RWPE1 (cell line): ENCODE measurements at regions not wholly inside any gene's neighbourhood (a gene's known extent, or its start where the extent isn't known, plus 50 kb on each side); places are given as distances from the start of the nearest gene placed in this dataset.

Source experiments
- CTCF ChIA-PET: fragments of 350-600 bp; sonication (Branson Sonifier 250); formaldehyde crosslinking; extraction: SDS; loops from one replicate; lab custom pipeline; 2021; lab: Yijun Ruan, JAX
- POLR2A ChIA-PET: fragments of 400-600 bp; formaldehyde crosslinking; extraction: SDS; loops from one replicate; lab custom pipeline; 2020; ENCODE audit warnings: antibody characterized with exemption; ENCODE audit not compliant: low non-redundant PET; lab: Yijun Ruan, JAX
- DNase-seq: peaks from one replicate; pipeline ENCODE4 v3.0.0; 2012; ENCODE audit warnings: low spot score
- H3K27ac ChIP-seq: fragments of 450-650 bp; 2 replicates; pipeline ENCODE4 v1.5.1; 2017
- TF ChIP-seq, protein P1 (sequence below): fragments of 450-650 bp; conservative IDR thresholded peaks from 2 replicates; pipeline ENCODE4 v1.5.1; 2017; ENCODE audit warnings: low read depth, mild to moderate bottlenecking

DNA sequence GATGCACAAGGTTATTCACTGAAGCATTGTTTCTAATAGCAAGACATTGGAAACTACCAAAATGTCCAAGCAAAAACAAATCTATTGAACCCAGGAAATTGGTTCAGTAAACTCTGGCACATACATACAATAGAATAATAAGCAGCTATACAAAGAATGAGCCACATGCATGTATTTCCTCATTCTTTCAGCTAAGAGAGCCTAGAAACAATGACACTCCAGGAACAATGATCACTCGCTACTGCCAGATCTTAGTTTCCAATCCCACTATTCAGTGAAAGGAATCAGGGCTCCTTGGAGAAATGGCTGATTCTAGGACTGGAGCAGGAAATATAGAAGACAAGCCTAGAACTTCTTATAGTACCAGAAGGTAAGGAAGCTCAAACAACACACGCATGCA lies 221.9 kb upstream of the AGAP1 start:
- no peak overlapping the region for H3K27ac ChIP-seq
- ChIA-PET CTCF (no interaction called here), POLR2A (no interaction called here)
- DNase-seq: no peak
- TF ChIP-seq, protein P1, sequence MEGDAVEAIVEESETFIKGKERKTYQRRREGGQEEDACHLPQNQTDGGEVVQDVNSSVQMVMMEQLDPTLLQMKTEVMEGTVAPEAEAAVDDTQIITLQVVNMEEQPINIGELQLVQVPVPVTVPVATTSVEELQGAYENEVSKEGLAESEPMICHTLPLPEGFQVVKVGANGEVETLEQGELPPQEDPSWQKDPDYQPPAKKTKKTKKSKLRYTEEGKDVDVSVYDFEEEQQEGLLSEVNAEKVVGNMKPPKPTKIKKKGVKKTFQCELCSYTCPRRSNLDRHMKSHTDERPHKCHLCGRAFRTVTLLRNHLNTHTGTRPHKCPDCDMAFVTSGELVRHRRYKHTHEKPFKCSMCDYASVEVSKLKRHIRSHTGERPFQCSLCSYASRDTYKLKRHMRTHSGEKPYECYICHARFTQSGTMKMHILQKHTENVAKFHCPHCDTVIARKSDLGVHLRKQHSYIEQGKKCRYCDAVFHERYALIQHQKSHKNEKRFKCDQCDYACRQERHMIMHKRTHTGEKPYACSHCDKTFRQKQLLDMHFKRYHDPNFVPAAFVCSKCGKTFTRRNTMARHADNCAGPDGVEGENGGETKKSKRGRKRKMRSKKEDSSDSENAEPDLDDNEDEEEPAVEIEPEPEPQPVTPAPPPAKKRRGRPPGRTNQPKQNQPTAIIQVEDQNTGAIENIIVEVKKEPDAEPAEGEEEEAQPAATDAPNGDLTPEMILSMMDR: no peak

DNA sequence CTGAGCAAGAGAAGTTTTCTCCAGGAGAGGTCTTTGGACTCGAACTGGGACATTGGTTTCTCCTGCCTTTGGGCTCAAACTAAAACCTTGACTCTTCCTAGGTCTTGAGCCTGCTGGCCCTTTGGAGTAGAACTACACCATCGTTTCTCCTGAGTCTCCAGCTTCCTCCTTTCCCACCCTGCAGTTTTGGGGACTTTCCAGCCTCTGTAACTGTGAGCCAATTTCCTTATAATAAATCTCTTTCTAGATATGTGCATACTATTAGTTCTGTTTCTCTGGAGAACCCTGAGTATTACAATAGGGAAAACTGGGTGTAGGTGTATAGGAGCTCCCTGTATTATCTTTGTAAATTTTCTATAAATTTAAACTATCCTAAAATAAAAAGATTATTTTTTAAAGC lies 219.8 kb upstream of the AGAP1 start:
- CTCF ChIA-PET: no interaction called here
- H3K27ac ChIP-seq: no peak overlapping the region
- POLR2A ChIA-PET: no interaction called here
- DNase-seq: no peak
- TF ChIP-seq, protein P1: no peak

DNA sequence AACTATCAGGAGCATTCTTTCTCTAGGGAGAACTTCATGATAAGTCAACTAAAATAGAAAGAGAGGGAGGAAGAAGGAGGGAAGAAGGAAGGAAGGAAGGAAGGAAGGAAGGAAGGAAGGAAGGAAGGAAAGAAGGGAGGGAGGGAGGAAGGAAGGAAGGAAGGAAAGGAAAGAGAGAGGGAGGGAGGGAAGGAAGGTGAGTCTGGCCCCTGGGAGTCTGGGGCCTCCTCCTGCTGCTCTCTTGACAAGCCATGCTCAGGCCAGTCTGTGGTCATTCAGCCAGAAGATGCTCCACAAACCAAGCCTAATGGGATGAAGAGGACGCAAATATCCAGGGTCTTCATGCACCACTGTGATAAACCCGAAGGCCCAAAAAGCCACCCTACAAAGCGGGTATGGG lies 216.4 kb upstream of the AGAP1 start:
- ChIA-PET CTCF (no interaction called here), POLR2A (no interaction called here)
- TF ChIP-seq, protein P1: no peak
- no peak overlapping the region for H3K27ac ChIP-seq
- DNase-seq: no peak

DNA sequence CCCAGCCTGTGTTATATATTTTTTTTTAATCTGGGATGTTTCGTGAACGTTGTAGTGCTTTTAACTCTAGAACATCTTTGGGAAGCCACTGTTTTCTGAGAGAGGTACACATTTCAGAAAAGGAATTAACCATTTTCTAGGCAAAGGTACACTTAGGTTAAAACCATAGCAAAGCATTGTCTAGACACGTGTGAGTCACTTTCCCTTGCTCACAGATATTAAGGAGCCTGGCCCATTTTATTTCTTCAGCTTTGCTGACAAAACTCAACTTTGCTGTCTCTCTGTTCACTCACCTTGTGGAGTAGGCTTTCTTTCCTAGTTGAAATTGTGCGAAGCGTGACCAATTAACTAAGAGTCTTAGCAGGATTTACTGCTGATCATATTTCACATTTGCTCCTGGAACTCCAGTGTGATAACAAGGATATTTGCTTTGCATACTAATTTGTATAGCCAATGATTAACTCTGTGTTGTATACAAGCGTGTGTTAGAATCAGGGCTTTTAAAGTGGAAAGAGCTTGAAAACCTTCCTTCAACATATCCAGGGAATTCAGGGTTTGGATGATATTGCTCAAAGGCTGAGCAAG lies 215.0 kb upstream of the AGAP1 start:
- ChIA-PET POLR2A (no interaction called here), CTCF (no interaction called here)
- H3K27ac ChIP-seq: no peak overlapping the region

DNA sequence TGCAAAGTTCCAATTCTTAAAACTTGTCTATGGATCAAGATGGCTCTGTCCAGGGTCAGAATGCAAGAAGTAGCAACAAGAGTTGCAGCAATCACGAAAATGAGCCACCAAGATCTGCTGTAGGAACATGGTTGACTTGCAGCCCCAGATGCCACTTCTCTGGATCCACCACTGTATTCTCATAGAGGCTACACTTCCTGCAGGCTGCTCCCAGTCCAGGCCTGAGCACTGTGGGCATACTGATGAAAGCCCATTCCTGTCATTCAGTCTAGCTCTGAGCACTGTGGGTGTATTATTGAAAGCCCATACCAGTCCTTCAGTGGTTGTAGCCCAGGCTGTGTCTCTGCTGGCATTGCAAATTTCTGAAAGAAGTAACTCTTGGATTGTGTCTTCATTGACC lies 213.9 kb upstream of the AGAP1 start:
- no peak for DNase-seq
- no peak overlapping the region for H3K27ac ChIP-seq
- CTCF ChIA-PET: no interaction called here
- TF ChIP-seq, protein P1: no peak
- POLR2A ChIA-PET: no interaction called here

More for the DNA sequence above, 215.0 kb upstream of the AGAP1 start:
- no peak for DNase-seq
- TF ChIP-seq, protein P1: no peak

DNA sequence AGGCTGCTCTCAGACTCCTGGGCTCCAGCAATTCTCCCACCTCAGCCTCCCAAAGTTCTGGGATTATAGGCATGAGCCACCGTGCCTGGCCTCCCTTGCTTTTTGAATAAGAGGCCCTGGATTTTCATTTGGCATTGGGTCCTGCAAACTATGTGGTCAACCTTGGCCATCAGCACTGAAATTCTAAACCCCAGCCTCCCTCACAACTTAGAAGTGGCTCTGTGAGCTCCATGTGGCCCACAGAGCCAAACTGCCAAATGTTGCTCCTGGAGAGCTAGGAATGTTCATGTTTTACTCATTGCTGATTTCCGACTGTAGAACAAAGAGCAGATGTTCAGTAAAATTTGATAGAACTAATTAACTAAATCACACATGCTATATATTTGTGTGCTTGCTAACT lies 210.6 kb upstream of the AGAP1 start:
- CTCF ChIA-PET: no interaction called here
- no peak for DNase-seq
- POLR2A ChIA-PET: no interaction called here
- no peak overlapping the region for H3K27ac ChIP-seq
- TF ChIP-seq, protein P1: no peak
